Transverse colon (tissue), 4 donors: ENCODE measurements at regions not wholly inside any gene's neighbourhood (a gene's known extent, or its start where the extent isn't known, plus 50 kb on each side); places are given as distances from the start of the nearest gene placed in this dataset.

Experiments used
- CTCF ChIP-seq, 5 experiments: fragments of 200-600 bp in 3 of 5; fragments of 450-650 bp in 2 of 5; sonication (generic) in 3 of 5; IDR thresholded peaks; 1 replicate in 2 of 5; 2 replicates in 3 of 5; pipeline ENCODE4 v1.5.1; 2016 to 2017; ENCODE audit warnings: antibody characterized with exemption in 5 of 5, inconsistent platforms in 3 of 5, mild to moderate bottlenecking in 2 of 5, moderate library complexity in 1 of 5
- POLR2AphosphoS5 ChIP-seq, 3 donors: sonication (generic); formaldehyde crosslinking; IDR thresholded peaks; one replicate each; pipeline ENCODE4 v1.6.1; 2016; ENCODE audit warnings: antibody characterized with exemption in 3 of 3

- TF ChIP-seq CTCF (IDR thresholded peaks at IDR 0.05) (no peak), POLR2AphosphoS5 (IDR thresholded peaks at IDR 0.05) (no peak)
Observed at GRCh38 chr17:65311261-65311660, 174.1 kb downstream of the RGS9 start.
